KOPT-K1 (cell line): ENCODE measurements at regions not wholly inside any gene's neighbourhood (a gene's known extent, or its start where the extent isn't known, plus 50 kb on each side); places are given as distances from the start of the nearest gene placed in this dataset.
"Not testable (repeated sequence)": the region's sequence is repeated elsewhere in the genome, so short reads cannot be mapped to it uniquely, and the experiment has no call there.

Experiments used
- H3K27ac ChIP-seq: fragments of 200-600 bp; sonication (generic); 2 replicates; pipeline ENCODE4 v1.5.1; 2016; ENCODE audit warnings: antibody characterized with exemption, mild to moderate bottlenecking, low read depth, low read length; ENCODE audit not compliant: poor library complexity, severe bottlenecking
- H3K36me3 ChIP-seq: fragments of 200-600 bp; sonication (generic); 2 replicates; pipeline ENCODE4 v1.5.1; 2017; ENCODE audit warnings: antibody characterized with exemption, mild to moderate bottlenecking, low read length, moderate library complexity; ENCODE audit not compliant: insufficient read depth
- H3K9me3 ChIP-seq: fragments of 200-600 bp; sonication (generic); 2 replicates; pipeline ENCODE4 v1.5.1; 2017; ENCODE audit warnings: antibody characterized with exemption, low read length, mild to moderate bottlenecking; ENCODE audit not compliant: insufficient read depth, poor library complexity, severe bottlenecking

DNA sequence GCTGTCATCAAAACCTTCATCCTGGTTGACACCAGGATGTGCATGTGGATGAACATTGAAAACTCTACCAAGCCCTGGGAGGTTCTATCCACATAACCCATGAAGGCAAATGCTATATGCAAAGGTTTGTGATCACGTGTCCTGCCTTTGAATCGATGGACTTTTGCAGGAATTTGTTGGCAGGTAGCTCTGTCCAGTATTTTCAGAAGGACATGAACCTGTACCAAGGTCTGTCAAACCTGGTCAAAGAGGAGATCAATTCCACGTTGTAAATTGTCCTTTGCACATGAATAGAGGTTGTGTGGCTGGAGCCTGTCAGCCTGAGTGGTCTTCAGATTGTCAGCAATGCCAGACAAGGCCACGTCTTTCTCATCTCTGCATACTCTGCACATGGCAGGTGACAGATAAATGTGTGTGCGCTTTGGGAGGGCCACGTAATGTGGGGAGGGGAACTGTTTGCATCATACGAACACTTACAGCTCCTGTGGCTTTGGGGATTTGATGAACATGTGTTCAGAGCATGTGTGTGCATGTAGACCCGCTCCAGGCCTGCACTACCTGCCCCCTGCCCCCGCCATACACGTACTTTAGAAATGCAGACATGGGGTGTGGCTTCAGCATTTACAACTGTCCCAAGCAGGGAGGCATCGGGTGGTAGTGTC lies 169.1 kb downstream of the ERMARD start:
- no peaks in the 10 kb centered on the region for H3K36me3 ChIP-seq
- H3K9me3 ChIP-seq, result peaks cover 8% of the 10 kb centered on the region
- H3K27ac ChIP-seq, result no peak overlapping the region

DNA sequence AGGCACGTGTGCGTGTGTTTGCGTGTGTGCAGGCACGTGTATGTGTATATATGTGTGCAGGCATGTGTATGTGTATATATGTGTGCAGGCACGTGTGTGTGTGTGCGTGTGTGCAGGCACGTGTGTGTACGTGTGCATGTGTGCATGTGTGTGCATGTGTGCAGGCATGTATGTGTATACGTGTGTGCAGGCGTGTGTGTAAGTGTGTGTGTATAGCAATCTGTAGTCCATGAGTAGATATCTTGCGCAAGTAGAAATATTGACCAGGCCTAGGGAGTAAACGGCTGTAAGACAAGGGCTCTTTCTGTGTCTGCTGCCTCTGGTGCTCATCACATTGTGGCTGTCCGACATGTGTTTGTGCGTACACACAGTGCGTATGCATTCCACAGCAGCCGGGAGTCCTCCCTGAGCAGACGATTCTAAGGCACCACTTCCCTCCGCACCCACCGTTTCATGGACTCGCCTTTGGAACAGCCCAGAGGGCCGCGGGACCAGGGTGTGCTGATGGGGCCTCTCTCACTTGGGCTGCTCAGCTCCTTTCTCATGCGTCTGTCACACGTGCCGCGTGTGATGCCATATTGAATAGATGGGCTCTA lies 167.6 kb downstream of the ERMARD start:
- H3K9me3 ChIP-seq, result peaks cover 8% of the 10 kb centered on the region

DNA sequence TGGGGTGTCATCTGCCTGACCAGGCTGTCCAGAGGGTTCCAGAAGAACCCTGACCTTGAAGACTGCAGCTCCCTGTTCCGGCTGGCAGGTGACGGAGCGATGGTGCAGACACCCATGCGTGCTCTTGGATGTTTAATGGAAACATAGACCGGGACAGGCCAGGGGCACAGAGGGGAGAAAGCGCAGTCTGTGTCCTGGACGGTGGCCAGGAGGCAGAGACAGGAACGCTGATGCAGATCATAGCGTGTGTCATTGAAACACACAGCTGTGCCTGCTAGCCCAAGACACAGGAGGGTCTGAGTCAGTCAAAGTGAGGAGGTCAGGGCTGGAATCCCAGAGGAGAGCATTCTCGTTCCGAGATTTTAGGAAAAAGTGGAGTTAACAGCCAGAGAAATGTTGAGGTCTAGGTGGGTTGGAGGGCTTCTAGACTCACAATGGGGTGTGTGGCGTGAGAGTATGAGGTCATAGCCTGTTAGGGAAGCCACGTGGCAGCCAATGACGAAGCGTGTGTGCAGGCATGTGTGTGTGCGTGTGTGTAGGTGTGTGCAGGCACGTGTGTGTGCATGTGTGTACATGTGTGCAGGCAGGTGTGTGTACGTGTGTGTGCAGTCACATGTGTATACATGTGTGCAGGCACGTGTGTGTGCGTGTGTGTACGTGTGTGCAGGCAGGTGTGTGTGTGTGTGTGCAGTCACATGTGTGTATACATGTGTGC lies 167.0 kb downstream of the ERMARD start:
- peaks cover 8% of the 10 kb centered on the region for H3K9me3 ChIP-seq
- no peak overlapping the region for H3K27ac ChIP-seq
- H3K36me3 ChIP-seq, result no peaks in the 10 kb centered on the region

More for the DNA sequence above, 167.6 kb downstream of the ERMARD start:
- no peaks in the 10 kb centered on the region for H3K36me3 ChIP-seq
- H3K27ac ChIP-seq, result no peak overlapping the region

GRCh38 chr6:169917153-169917552 lies 165.7 kb downstream of the ERMARD start:
- Histone ChIP-seq H3K36me3 (no peaks in the 10 kb centered on the region), H3K27ac (no peak overlapping the region), H3K9me3 (peaks cover 8% of the 10 kb centered on the region)

DNA sequence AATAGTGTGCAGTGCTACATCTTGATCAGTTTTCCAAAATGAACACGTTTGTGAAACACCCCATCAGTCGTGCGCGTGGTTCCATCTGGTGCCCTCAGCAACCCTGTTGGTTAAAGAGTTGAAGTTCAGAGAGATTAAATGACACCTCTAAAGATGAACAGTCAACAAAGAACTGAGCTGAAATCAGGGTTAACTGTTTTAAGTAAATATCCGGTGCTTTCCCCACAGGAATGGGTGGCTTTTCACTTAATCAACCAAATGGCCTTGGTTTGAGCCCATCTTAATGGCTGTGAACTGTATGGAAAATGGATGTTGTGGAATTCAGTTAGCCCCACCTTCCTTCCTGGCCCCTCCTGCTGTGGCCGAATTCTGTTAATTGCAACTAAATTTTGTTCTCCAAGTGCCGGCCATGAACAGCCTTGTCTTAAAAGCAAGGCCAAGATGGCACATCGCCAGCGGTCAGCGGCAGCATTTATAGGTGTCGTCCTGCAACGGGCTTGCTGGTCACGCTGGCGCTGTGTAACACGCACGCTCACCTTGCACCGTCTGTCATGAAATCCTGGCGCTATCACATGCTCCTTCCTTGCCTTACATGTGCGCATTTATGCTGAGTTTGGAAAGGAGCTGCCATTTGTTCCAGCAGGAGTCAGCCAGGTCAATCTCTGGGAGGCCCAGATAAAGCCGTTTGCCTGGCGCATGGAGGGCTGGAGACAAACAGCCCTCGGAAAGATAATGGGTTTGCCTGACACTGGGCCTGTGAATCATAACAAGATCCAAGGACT lies 164.5 kb downstream of the ERMARD start:
- no peaks in the 10 kb centered on the region for H3K36me3 ChIP-seq
- H3K27ac ChIP-seq, result no peak overlapping the region
- H3K9me3 ChIP-seq, result peaks cover 8% of the 10 kb centered on the region

- H3K9me3 ChIP-seq, H3K36me3 ChIP-seq, H3K27ac ChIP-seq: not testable (repeated sequence)
These were observed 162.3 kb downstream of the ERMARD start for GRCh38 chr6:169913745-169914144.

- peaks cover 3% of the 10 kb centered on the region for H3K9me3 ChIP-seq
- H3K27ac ChIP-seq, result no peak overlapping the region
- no peaks in the 10 kb centered on the region for H3K36me3 ChIP-seq
These were observed 161.7 kb downstream of the ERMARD start for GRCh38 chr6:169913096-169913638.

DNA sequence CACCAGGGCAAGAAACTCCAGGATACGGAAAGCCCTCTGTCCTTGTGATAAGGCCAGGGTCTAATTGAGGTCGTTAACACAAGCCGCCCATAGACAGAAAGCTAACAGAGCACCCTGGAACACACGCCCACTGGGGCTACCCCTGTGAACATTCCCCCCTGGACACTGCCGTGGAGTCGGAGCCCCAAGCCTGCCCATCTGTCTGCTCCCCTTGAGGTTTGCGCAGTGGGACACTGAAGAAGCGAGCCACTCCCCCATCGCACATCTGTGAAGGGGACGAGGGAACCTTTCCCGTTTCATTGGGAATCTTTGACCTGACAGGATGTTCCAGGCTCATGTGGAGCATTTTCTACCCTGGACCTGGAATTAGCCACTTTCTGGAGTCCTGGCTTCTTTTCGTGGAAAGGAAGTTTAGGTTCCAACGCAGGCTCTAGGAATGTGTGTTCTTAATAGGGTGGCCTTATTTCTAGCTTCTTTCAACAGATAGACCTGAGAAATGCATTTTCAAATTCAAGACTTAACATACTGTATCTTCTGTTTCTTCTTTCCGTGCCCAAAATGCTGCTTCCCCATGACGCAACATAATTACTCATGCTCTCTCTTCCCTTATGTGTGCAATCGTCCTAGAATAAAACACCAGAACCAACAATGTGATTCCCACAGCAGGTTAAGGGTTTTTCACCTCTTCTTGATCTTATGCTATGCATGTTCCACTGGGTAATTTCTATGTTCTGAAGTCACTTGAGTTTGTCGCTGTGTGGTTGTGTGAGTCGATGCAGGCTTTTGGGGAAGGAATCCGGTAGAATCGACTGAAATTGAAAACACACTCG lies 161.1 kb downstream of the ERMARD start:
- H3K9me3 ChIP-seq, result peaks cover 3% of the 10 kb centered on the region
- H3K27ac ChIP-seq, result no peak overlapping the region
- H3K36me3 ChIP-seq, result no peaks in the 10 kb centered on the region

DNA sequence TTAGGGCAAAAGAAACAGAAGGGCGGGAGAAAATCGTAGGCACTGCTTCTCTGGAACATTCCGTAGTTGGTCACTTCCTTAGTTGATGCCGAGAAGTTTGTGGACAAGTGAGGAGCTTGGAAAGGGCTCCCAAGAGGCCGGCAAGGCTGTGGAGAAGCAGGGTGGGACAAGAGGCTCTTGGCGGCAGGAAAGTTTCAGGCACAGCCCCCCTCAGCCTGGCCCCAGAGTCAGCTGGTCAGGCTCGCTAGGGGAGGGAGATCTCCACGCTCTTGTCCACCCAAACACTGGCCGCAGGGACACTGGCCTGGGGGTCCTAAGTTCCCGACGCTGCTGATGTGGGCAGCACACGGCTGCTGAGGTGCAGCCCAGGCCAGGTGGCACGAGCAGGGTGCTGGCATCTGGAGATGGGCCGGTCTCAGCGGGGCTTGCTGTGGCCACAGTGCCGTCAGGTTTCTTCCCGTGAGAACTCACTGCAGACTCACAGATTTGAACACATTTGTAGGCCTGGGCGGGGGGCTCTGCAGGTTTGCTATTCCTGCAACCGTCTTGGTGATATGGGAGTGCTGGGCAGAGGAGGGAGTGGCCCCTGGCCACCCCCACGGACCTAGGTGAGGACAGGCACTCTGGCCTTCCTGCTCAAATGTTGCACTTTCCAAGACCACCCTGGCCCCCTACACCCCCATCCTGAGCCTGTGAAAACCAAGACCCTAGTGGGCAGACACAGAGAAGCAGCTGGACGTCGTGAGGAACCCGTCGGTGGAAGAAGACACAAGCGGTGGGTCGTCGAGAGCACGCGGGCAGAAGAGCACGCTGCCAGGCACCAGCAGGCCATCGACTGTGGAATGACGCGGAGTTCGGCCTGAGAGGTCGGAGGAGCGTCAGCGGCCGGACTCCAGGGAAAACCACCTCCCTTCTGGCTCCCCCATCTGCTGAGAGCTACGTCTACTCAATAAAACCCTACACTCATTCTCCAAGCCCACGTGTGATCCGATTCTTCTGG lies 160.1 kb downstream of the ERMARD start:
- no peaks in the 10 kb centered on the region for H3K36me3 ChIP-seq
- no peak overlapping the region for H3K27ac ChIP-seq
- no peaks in the 10 kb centered on the region for H3K9me3 ChIP-seq

DNA sequence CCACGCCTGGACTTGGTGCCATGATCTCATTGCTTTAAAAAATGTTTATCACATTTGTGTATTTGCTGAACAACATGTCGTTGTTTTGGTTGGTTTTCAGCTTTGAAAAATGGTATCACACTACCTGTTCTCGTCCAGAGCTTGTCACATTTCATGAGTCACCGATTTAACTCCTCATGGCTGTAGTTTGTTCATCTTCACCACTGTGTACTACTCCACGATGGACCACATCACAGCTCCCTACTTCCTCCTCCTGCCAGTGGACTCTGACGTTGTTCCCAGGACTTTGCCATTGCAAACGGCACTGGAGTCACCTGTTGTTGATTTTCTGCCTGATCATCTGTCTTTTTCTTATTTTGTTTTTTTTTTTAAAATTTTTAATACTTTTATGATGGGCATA lies 157.7 kb downstream of the ERMARD start:
- no peak overlapping the region for H3K27ac ChIP-seq
- H3K36me3 ChIP-seq, result no peaks in the 10 kb centered on the region
- H3K9me3 ChIP-seq, result no peaks in the 10 kb centered on the region

DNA sequence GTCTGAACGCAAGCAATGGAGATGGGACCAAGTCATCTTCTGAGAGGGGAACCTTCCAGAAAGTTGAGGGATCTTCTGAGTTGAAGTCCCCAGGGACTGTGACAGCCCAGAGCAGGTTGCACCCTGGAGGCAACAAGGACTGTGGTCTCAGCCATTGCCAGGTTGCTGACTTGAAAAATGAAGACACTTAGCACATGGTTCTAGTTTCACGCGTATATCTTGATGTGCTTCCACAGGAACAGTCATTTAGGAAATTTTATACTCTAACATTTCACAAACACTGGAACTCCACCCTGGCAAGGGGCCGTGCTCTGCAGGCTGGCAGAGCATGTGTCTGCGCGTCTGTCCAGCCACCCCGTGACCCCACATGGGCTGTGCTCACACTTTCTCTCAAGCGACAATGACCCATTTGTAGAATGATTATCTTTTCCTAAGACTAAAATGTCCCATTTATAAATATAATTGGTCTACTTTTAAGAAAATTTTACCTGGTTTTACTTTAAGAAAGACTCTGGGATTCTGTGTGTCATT lies 157.0 kb downstream of the ERMARD start:
- Histone ChIP-seq H3K36me3 (no peaks in the 10 kb centered on the region), H3K27ac (no peak overlapping the region), H3K9me3 (no peaks in the 10 kb centered on the region)

- no peaks in the 10 kb centered on the region for H3K36me3 ChIP-seq
- H3K27ac ChIP-seq, result no peak overlapping the region
- H3K9me3 ChIP-seq, result no peaks in the 10 kb centered on the region
These were observed 156.1 kb downstream of the ERMARD start for GRCh38 chr6:169907419-169908115.
